ENCODE measurements at regions not wholly inside any gene's neighbourhood (a gene's known extent, or its start where the extent isn't known, plus 50 kb on each side); places are given as distances from the start of the nearest gene placed in this dataset.

DNA sequence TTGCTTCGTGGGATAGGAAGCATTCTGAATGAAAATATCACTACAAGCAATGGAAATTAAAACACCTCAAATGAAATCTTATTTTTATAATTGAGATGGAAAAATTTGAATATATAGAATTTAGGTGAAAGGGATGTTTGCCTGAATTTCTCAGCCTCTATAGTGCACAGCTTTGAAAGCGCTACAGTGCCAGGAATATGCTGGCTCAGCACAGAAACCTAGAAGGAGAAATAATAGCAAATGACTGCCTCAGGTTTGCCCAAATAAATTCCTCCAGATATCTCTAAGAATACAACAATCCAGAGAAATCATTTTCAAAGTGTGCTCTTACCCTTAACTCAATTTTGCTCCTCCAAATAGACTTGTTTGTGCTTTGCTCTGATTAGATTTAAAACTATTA, 141.1 kb upstream of the ZNF385D start:
- TF ChIP-seq, protein P1, sequence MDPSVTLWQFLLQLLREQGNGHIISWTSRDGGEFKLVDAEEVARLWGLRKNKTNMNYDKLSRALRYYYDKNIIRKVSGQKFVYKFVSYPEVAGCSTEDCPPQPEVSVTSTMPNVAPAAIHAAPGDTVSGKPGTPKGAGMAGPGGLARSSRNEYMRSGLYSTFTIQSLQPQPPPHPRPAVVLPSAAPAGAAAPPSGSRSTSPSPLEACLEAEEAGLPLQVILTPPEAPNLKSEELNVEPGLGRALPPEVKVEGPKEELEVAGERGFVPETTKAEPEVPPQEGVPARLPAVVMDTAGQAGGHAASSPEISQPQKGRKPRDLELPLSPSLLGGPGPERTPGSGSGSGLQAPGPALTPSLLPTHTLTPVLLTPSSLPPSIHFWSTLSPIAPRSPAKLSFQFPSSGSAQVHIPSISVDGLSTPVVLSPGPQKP (CRISPR knock-in tag; IDR thresholded peaks at IDR 0.05), result no peak
- TF ChIP-seq LEF1 (IDR thresholded peaks at IDR 0.05), result no peak
- TF ChIP-seq SRSF9 (IDR thresholded peaks at IDR 0.05; ENCODE audit: borderline replicate concordance, low read depth, low read length), result no peak
- no peak for TF ChIP-seq JUN (IDR thresholded peaks at IDR 0.05; ENCODE audit: borderline replicate concordance, low read depth, low read length)
- no peak for TF ChIP-seq JUN (CRISPR knock-in tag; IDR thresholded peaks at IDR 0.05; ENCODE audit: borderline replicate concordance)
- TF ChIP-seq RCOR1 (IDR thresholded peaks at IDR 0.05; ENCODE audit: borderline replicate concordance in 1 of 2, low read depth in 2 of 2, low read length in 2 of 2), result no peak
- no peak for TF ChIP-seq CBX8 (IDR thresholded peaks at IDR 0.05; ENCODE audit: borderline replicate concordance, extremely low read depth, low read depth, low read length, poor library complexity, severe bottlenecking)
- TF ChIP-seq, protein P2, sequence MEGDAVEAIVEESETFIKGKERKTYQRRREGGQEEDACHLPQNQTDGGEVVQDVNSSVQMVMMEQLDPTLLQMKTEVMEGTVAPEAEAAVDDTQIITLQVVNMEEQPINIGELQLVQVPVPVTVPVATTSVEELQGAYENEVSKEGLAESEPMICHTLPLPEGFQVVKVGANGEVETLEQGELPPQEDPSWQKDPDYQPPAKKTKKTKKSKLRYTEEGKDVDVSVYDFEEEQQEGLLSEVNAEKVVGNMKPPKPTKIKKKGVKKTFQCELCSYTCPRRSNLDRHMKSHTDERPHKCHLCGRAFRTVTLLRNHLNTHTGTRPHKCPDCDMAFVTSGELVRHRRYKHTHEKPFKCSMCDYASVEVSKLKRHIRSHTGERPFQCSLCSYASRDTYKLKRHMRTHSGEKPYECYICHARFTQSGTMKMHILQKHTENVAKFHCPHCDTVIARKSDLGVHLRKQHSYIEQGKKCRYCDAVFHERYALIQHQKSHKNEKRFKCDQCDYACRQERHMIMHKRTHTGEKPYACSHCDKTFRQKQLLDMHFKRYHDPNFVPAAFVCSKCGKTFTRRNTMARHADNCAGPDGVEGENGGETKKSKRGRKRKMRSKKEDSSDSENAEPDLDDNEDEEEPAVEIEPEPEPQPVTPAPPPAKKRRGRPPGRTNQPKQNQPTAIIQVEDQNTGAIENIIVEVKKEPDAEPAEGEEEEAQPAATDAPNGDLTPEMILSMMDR (IDR thresholded peaks at IDR 0.05 in 2 of 3, conservative IDR thresholded peaks at IDR 0.05 in 1 of 3; ENCODE audit: insufficient read depth in 2 of 3, low read depth in 1 of 3, low read length in 3 of 3), result no peak
- TF ChIP-seq, protein P3, sequence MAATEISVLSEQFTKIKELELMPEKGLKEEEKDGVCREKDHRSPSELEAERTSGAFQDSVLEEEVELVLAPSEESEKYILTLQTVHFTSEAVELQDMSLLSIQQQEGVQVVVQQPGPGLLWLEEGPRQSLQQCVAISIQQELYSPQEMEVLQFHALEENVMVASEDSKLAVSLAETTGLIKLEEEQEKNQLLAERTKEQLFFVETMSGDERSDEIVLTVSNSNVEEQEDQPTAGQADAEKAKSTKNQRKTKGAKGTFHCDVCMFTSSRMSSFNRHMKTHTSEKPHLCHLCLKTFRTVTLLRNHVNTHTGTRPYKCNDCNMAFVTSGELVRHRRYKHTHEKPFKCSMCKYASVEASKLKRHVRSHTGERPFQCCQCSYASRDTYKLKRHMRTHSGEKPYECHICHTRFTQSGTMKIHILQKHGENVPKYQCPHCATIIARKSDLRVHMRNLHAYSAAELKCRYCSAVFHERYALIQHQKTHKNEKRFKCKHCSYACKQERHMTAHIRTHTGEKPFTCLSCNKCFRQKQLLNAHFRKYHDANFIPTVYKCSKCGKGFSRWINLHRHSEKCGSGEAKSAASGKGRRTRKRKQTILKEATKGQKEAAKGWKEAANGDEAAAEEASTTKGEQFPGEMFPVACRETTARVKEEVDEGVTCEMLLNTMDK (IDR thresholded peaks at IDR 0.05; ENCODE audit: borderline replicate concordance, insufficient read depth, low read depth, low read length, poor library complexity, severe bottlenecking), result no peak
- TF ChIP-seq ESRRA (IDR thresholded peaks at IDR 0.05; ENCODE audit: borderline replicate concordance, low read depth), result no peak
